Erythroblast (primary cell): ENCODE measurements at regions not wholly inside any gene's neighbourhood (a gene's known extent, or its start where the extent isn't known, plus 50 kb on each side); places are given as distances from the start of the nearest gene placed in this dataset.

Experiments used
- GATA1 ChIP-seq: IDR thresholded peaks from 2 replicates; pipeline ENCODE4 v1.6.1; 2011; ENCODE audit warnings: low read depth, mild to moderate bottlenecking, control low read depth, low read length, moderate library complexity
- POLR2A ChIP-seq: IDR thresholded peaks from 2 replicates; pipeline ENCODE4 v1.6.1; 2011; ENCODE audit warnings: mild to moderate bottlenecking, low read length

DNA sequence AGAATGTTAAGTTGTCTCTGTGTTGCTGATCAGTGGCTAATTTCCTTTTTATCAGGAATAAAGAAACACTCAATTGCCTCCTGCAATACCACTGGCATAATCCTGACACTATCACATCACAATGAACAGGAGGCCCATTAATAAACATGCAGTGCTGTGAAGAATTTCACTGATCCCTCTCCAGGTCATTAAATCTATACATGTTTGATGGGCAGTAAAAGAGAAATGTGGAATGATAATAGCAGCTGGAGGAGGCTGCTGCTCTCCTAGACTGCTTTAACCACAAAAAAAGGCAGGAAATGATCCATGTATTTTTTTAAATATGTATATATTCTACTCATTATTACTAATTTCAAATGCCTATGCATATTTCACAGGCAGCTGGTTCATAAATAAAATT lies 202.1 kb downstream of the CENPC start:
- TF ChIP-seq POLR2A (no peak), GATA1 (no peak)
